Endothelial cell of umbilical vein (primary cell): ENCODE measurements at regions not wholly inside any gene's neighbourhood (a gene's known extent, or its start where the extent isn't known, plus 50 kb on each side); places are given as distances from the start of the nearest gene placed in this dataset.

Source experiments
- BruUV-seq: library from RNA; stranded (reverse); fragments of 400-500 nt; replicated peaks from 2 replicates; lab custom pipeline; 2021; lab: Mats Ljungman, UMichigan
- CTCF ChIA-PET: fragments of 300-600, 350-600 bp; sonication (Branson Sonifier 250); formaldehyde crosslinking; loops from one replicate; lab custom pipeline; 2021; ENCODE audit warnings: antibody characterized with exemption, inconsistent platforms; lab: Charles Lee
- POLR2A ChIA-PET: fragments of 300-600, 350-600 bp; sonication (Branson Sonifier 250); formaldehyde crosslinking; loops from one replicate; lab custom pipeline; 2021; ENCODE audit warnings: antibody characterized with exemption, inconsistent platforms; lab: Charles Lee
- DNase-seq: peaks from one replicate; pipeline ENCODE4 v3.0.0-alpha.2; 2011; ENCODE audit warnings: low read depth, low spot score
- FAIRE-seq: peaks from 2 replicates; lab custom pipeline; 2011; peaks lifted over from hg19 to GRCh38; lab: Jason Lieb, UNC
- H2AFZ ChIP-seq: 2 replicates; pipeline ENCODE4 v1.6.0; 2012; ENCODE audit warnings: low read depth, low read length, control low read depth, inconsistent platforms
- H3K27ac ChIP-seq: 2 replicates; pipeline ENCODE4 v1.5.1; 2011; ENCODE audit warnings: low read depth, mild to moderate bottlenecking, control low read depth, low read length, moderate library complexity; ENCODE audit not compliant: insufficient read depth
- H3K27me3 ChIP-seq, 2 experiments: 2 replicates each; pipeline versions ENCODE4 v1.6.0 to v1.6.1; 2011; ENCODE audit warnings: low read length in 2 of 2, mixed read lengths in 1 of 2; ENCODE audit not compliant: control insufficient read depth in 2 of 2, insufficient read depth in 2 of 2
- H3K36me3 ChIP-seq, 2 experiments: 2 replicates in 1 of 2; 3 replicates in 1 of 2; pipeline ENCODE4 v1.5.1; 2011; ENCODE audit warnings: low read length in 2 of 2, mild to moderate bottlenecking in 1 of 2, moderate library complexity in 1 of 2; ENCODE audit not compliant: control insufficient read depth in 2 of 2, insufficient read depth in 2 of 2; ENCODE audit errors: extremely low read depth in 1 of 2
- H3K4me1 ChIP-seq: 3 replicates; pipeline ENCODE4 v1.5.1; 2011; ENCODE audit warnings: mild to moderate bottlenecking, low read length; ENCODE audit not compliant: control insufficient read depth, insufficient read depth; ENCODE audit errors: extremely low read depth
- H3K4me2 ChIP-seq: 2 replicates; pipeline ENCODE4 v1.6.1; 2011; ENCODE audit warnings: low read length, control low read depth, mixed read lengths; ENCODE audit not compliant: insufficient read depth
- H3K4me3 ChIP-seq, 3 experiments: fragments of 200-600 bp in 1 of 3; sonication (generic), shearing (Covaris generic) in 1 of 3; replicated peaks in 1 of 3; 2 replicates each; pipeline ENCODE4 v1.5.1; 2011 to 2016; ENCODE audit warnings: control low read depth in 3 of 3, low read length in 3 of 3, mild to moderate bottlenecking in 2 of 3, inconsistent platforms in 1 of 3, low read depth in 1 of 3, moderate library complexity in 1 of 3; ENCODE audit not compliant: insufficient read depth in 1 of 3
- H3K79me2 ChIP-seq: 2 replicates; pipeline ENCODE4 v1.6.0; 2012; ENCODE audit warnings: low read length, inconsistent platforms; ENCODE audit not compliant: control insufficient read depth, insufficient read depth
- H3K9ac ChIP-seq: replicated peaks from 2 replicates; pipeline ENCODE3; 2011; ENCODE audit warnings: low read length, control low read depth; ENCODE audit not compliant: insufficient read depth; ENCODE audit errors: extremely low read depth
- H3K9me1 ChIP-seq: replicated peaks from 3 replicates; pipeline ENCODE4 v1.6.0; 2011; ENCODE audit warnings: mild to moderate bottlenecking, low read length; ENCODE audit not compliant: control insufficient read depth, insufficient read depth; ENCODE audit errors: extremely low read depth
- H3K9me3 ChIP-seq: replicated peaks from 2 replicates; pipeline ENCODE4 v1.5.1; 2012; ENCODE audit warnings: low read length, inconsistent platforms; ENCODE audit not compliant: control insufficient read depth, insufficient read depth
- H4K20me1 ChIP-seq: replicated peaks from 2 replicates; pipeline ENCODE3; 2011; ENCODE audit warnings: mild to moderate bottlenecking, low read length; ENCODE audit not compliant: control insufficient read depth, insufficient read depth; ENCODE audit errors: extremely low read depth
- CTCF ChIP-seq, 2 donors: IDR thresholded peaks; 1 replicate in 1 of 2; 2 replicates in 1 of 2; pipeline ENCODE4 v1.5.1; 2011; ENCODE audit warnings: low read length in 2 of 2, mild to moderate bottlenecking in 2 of 2, moderate library complexity in 2 of 2, control low read depth in 1 of 2, inconsistent platforms in 1 of 2, low read depth in 1 of 2; ENCODE audit not compliant: insufficient read depth in 1 of 2; ENCODE audit errors: extremely low read depth in 1 of 2
- EZH2 ChIP-seq: IDR thresholded peaks from 2 replicates; pipeline ENCODE4 v1.6.1; 2012; ENCODE audit warnings: borderline replicate concordance, low read depth, mild to moderate bottlenecking, moderate library complexity, low read length, inconsistent platforms; ENCODE audit not compliant: severe bottlenecking
- FOS ChIP-seq: IDR thresholded peaks from 2 replicates; pipeline ENCODE4 v1.6.1; 2011; ENCODE audit warnings: mild to moderate bottlenecking, low read length, moderate library complexity, borderline replicate concordance; ENCODE audit not compliant: insufficient read depth
- GATA2 ChIP-seq: IDR thresholded peaks from 2 replicates; pipeline ENCODE4 v1.7.0; 2011; ENCODE audit warnings: low read depth, mild to moderate bottlenecking, moderate library complexity, mixed read lengths, low read length; ENCODE audit not compliant: insufficient read length, insufficient read depth
- JUN ChIP-seq: IDR thresholded peaks from 2 replicates; pipeline ENCODE4 v1.6.1; 2011; ENCODE audit warnings: borderline replicate concordance, low read depth; ENCODE audit not compliant: insufficient read length, insufficient read depth
- MAX ChIP-seq: IDR thresholded peaks from 2 replicates; pipeline ENCODE4 v1.6.1; 2011; ENCODE audit not compliant: insufficient read depth, insufficient read length
- MYC ChIP-seq: IDR thresholded peaks from one replicate; pipeline ENCODE4 v1.6.1; 2011; ENCODE audit warnings: mild to moderate bottlenecking, low read depth, low read length
- POLR2A ChIP-seq: IDR thresholded peaks from 2 replicates; pipeline ENCODE4 v1.6.1; 2012; ENCODE audit warnings: low read depth, mild to moderate bottlenecking, control low read depth, low read length
- POLR2AphosphoS5 ChIP-seq: IDR thresholded peaks from 2 replicates; pipeline ENCODE4 v1.6.1; 2012; ENCODE audit warnings: low read depth, mild to moderate bottlenecking, control low read depth, low read length, moderate library complexity; ENCODE audit not compliant: insufficient read depth
- dilution Hi-C: fragments of 300-500 bp; cut with MboI; formaldehyde crosslinking; loops from one replicate; pipeline ENCODE4 v1.15.0; 2019; ENCODE audit warnings: low sequenced_read_pairs; ENCODE audit not compliant: extremely low pct_ligation_motif_present
- intact Hi-C: fragments of 100-400 bp; cut with micrococcal nuclease; formaldehyde crosslinking; loops from one replicate; pipeline ENCODE4 v1.10.0; 2022

GRCh38 chr11:119529936-119530335 lies 107.0 kb upstream of the THY1 start:
- dilution Hi-C loops (no loop called here), intact Hi-C loops (no loop called here)
- Histone ChIP-seq H3K4me1 (no peaks in the 10 kb centered on the region), H3K27me3 (peaks cover 0 to 2% of the 10 kb centered on the region in 2 experiments), H3K36me3 (no peaks in the 10 kb centered on the region), H3K79me2 (no peaks in the 10 kb centered on the region), H4K20me1 (no peaks in the 10 kb centered on the region), H3K9me1 (no peaks in the 10 kb centered on the region), H3K9me3 (no peaks in the 10 kb centered on the region), H2AFZ (no peak overlapping the region), H3K27ac (no peak overlapping the region), H3K9ac (no peak overlapping the region), H3K4me2 (no peak overlapping the region), H3K4me3 (no peak overlapping the region)
- TF ChIP-seq EZH2, result no peak
- TF ChIP-seq JUN, result no peak
- TF ChIP-seq GATA2, result no peak
- TF ChIP-seq MYC, result no peak
- TF ChIP-seq FOS, result no peak
- TF ChIP-seq CTCF (IDR thresholded peaks at IDR 0.05; ENCODE audit: extremely low read depth in 1 of 2, insufficient read depth in 1 of 2, low read depth in 1 of 2, low read length in 2 of 2), result no peak
- no peak for TF ChIP-seq POLR2AphosphoS5
- no peak for TF ChIP-seq MAX
- no peak for TF ChIP-seq POLR2A
- no peak for FAIRE-seq
- no TSS peak for BruUV-seq
- no peak for DNase-seq
- CTCF ChIA-PET, result interaction anchor here (0.7 kb wide), 1 partner anchor 1044 kb away, joined by 3 read pairs; no protein-coding TSS in a partner anchor
- POLR2A ChIA-PET, result no interaction called here
